GM21381 (cell line): ENCODE measurements at regions not wholly inside any gene's neighbourhood (a gene's known extent, or its start where the extent isn't known, plus 50 kb on each side); places are given as distances from the start of the nearest gene placed in this dataset.

Experiments
- ATAC-seq: cut with Tn5 transposase; IDR thresholded peaks from one replicate; pipeline ENCODE4 v1.9.1; 2021; ENCODE audit warnings: mild to moderate bottlenecking, moderate library complexity; ENCODE audit not compliant: unreplicated experiment

DNA sequence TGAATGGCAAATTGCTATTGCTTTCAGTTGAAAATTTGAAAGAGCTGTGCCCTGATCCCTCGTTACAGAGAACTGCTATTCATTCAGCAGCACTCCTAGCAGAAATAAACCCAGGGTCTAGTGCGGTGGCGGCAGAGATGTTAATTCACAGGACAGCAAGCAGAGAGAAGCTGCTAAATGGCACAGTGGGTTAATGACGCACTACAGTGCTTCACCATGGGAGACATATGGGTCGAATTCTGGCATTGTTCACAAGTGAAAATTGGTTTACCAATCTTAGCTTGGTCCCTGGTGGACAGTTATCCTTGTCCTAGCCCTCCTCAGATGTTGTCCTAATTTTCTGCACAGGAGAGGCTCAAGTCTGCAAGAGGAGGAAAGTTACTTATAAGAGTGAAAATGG is 807.4 kb downstream of the TLE1 start:
- ATAC-seq = no peak

GRCh38 chr9:80881320-80881719 is 808.0 kb downstream of the TLE1 start:
- ATAC-seq = no peak

- no peak for ATAC-seq
These were observed 810.8 kb downstream of the TLE1 start for GRCh38 chr9:80878556-80878955.

GRCh38 chr9:80875947-80876346 is 813.4 kb downstream of the TLE1 start:
- no peak for ATAC-seq

- ATAC-seq = no peak
These were observed 815.1 kb downstream of the TLE1 start for GRCh38 chr9:80874276-80874675.

DNA sequence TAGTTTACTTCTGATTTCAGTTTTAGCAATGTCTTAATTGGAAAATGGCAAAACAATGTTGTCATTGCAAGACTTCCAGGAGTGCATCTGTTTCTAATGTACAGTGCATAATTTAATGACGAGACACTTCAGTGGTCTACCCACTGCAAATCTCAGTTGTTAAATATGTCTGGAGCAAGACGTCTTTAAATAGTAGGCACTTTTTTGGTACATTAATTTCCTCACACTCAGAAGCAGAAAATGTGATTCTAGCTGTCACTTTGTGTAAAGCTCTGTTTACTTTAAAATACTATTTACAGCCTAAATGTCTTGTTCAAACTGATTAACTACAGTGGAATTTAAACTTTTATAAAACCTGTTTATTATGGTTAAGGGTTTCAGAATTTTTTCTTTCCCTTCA is 815.5 kb downstream of the TLE1 start:
- no peak for ATAC-seq

DNA sequence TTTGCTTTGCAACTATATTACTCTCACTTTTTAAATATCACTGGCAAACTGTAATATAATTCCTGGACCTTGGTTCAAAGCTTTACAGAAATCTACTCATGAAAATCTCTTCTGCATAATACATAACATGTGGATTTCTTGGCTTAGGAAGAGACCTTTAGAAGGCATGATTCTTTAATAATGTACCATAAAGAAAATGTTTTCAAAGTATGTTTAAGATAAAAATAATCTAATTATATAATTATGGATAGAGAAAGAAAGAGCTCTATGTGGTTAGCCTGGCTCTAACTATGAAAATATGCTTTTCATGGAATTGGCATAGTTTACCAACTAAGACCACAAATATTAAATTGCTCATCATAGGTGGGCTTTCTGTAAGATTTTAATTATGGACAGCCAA is 817.8 kb downstream of the TLE1 start:
- no peak for ATAC-seq

GRCh38 chr9:80867731-80868130 is 821.6 kb downstream of the TLE1 start:
- no peak for ATAC-seq

DNA sequence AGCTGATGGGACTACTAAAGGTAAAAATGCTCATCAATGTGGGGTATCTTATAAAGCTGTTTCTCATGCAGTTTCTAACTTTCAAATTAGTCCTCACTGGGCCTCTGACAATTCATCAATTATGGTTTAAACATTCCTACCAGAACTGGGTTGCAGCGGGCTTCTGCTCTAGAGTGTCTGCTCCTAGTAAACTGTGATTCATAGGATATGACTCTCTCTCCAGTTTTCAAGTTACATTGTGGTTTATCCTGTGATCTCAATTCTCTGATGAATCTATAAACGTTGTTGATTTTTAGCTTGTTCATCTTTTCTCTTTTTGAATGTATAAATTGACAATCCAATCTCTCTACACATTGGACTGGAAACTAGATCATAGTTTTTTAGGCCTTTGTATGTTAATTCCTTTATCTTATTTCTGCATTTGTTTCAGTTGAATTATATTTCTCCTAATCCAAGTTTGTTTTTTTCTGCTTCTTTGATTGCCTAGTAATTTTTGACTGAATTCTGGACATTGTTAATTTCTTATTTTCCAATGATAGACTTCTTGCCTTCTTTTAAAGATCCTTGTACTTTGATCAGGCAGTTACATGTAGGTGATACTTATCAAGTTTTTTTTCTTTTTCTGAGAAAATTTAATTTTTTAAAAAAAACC is 822.6 kb downstream of the TLE1 start:
- ATAC-seq = no peak

DNA sequence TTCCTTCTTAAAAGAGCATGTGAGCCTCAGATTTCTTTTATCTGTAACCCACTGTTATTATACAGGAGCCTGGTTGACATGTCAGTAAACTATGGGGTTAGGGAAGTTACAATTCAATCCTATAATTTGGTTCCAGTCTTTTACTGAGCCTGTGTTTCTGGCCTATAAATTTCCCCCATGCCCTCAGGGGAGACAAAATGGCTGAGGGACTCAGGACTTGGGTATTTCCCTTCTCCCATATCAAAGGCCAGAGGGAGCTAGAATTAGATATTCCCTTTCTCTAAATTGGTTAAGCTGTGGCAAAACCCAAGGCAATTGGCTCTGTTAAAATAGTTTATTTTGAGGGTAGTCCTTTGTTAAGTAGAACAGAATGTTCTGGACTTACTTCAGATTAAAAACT is 823.2 kb downstream of the TLE1 start:
- ATAC-seq = no peak

DNA sequence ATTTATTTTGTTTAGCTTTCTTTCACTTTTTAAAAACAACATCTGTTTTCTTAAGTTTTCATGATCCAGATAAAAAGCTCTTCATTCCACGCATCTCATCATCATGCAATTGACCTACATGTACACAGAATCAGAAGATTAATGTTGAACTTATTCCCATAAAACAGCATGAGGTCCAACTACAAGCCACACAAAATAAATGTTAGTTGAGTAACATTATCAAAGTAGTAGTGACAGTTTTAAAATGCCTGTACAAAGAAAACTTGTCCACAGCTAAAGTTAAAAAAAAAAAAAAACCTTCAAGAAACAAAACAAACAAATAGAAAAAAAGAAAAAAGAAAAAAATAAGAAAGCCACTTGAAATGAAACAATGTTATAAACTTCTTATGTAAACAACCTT is 846.3 kb downstream of the TLE1 start:
- ATAC-seq = no peak

DNA sequence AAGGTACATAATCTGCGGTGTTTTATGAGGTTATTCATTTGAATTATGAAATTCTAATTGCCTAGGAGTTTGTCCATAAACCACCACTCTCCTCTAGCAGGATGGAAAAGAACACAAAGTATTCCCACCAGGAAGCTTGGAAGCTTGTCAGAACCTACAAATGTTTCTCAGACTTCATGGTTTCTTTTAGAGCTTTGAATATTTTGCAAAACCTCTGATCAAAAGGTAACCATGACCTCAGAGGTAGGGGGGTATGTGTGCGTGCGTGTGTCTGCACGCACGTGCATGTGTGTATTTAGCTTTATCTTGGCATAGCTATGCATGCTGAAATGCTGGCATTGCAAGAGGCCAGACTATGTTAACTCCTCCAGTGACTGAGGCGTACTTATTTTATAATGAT is 847.0 kb downstream of the TLE1 start:
- no peak for ATAC-seq

DNA sequence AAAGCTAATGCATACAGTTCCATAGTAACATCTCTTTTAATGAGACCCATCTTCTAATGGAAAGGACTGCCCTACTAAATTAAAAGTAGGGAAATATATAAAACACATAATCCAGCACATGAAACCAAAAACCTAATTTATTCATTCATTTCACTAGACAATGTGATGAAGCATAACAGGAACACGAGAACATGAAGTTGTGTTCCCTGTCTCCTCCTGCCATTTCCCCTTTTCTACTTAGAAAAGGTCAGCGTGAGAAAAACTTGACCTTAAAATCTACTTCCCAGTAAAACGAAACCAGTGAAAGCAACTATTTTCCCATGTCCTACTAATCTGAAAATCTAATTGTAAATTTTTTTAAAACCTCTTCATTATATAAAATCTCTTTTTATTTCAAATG is 847.5 kb downstream of the TLE1 start:
- no peak for ATAC-seq

DNA sequence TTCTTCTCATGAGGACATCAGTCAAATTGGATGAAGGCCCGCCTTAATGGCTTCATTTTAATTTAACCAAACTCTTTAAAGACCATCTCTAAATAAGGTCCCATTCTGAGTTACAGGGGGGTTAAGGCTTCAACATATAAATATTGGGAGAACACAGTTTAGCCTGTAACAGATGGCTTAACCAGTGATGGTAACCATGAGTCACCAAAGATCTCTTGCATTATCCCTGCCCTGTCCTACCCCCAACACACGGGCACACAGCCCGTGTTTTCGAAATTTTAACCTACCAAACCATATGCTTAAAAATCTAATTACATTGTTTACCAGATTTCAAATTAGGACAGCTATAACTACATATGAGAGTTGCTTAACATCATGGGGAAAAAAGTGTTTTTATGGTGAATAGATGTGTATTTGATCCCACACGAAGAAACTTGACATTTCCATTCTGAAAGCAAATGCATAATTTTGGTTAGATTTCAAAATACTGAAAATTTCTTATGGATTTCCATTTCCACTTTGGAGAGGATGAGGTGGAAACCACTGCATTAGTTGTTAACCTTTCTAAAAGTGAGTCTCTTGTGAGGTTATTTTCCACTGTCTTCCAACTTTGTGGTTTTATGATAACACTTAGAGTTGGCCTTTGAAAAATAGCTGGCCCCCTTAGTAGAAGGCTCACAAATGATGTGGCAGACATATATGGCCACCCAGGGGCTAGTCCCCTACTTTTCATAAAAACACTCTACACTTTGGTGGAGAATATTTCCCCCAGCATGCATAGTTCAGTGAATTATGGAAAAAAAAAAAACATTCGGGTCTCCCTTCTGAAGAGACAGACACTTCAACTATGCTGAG is 849.3 kb downstream of the TLE1 start:
- ATAC-seq = no peak

- ATAC-seq = no peak
These were observed 853.3 kb downstream of the TLE1 start for GRCh38 chr9:80836013-80836412.

DNA sequence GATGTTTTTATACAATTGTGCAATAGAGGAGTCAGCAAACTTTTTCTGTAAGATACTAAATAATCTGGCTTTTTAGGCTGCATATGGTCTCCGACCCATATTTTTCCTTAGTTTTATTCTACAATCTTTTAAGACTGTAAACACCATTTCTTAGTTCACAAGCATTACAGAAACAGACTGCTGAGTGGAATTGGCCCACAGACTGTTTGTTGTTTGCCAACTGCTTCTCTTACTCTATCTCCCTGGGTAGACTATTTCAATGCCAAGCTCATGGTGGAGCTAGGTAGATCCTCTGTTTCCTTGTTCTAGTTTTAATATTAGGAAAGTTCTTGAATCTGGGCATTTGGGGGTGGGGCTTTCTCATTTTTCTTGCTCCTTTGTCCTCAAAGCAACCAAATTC is 857.6 kb downstream of the TLE1 start:
- no peak for ATAC-seq

- no peak for ATAC-seq
These were observed 877.7 kb downstream of the TLE1 start for GRCh38 chr9:80811656-80812055.

- no peak for ATAC-seq
These were observed 878.3 kb downstream of the TLE1 start for GRCh38 chr9:80811003-80811402.

- no peak for ATAC-seq
These were observed 882.7 kb downstream of the TLE1 start for GRCh38 chr9:80806671-80807070.

DNA sequence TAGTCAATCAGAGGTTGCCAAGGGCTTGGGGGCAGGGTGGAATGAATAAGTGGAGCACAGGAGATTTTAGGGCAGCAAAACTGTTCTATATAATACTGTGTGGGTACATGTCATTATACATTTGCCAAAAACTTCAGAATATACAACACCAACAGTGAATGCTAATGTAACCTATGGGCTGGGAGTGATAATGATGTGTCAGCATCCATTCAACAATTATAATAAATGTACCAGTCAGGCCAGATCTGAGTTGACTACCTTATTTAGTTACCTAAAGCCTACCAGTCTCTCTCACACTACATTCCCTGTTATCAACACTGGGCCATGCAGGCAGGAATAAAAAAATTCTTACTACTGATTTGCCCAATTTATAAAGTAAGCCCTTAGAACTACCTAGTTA is 884.5 kb downstream of the TLE1 start:
- no peak for ATAC-seq

DNA sequence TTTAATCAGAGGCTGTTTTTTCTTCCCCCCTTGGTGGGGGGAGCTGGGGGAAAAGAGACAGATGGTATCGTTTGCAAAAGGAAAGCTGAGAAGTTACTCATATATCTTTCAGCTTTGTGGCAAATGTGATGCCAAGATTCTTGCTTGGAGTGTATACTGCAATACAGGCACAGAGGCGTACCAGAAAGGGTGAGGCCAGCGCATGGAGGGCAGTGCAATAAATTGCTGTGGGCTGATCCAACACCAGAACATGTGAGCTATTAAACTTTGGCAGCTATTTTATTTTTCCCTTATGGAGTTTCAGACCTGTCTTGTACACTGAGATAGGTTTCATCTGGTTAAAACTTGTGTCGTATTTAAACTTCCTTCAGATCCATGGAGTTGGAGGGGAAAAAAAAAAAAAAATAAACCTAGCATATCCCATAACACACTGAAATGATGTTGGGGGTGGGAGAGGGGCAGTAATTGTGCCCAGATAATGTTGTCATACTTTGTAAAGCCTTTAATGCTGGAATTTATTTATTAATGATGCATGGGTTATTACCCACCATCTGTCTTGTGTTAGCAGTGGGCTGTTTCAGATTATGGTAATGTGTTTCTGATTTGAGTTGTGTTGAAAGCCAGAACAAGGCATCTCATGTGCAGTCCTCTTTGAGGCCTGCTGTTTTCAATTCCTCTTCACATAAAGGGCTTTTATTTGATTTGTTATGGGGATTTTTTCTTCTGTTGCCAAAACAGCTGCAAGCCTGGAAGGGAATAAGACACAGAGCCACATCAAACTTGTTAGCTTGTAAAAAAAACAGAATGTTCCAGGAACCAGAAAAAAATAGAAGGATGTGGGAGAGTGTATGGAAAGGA is 891.3 kb downstream of the TLE1 start:
- ATAC-seq = no peak
